ENCODE measurements at regions not wholly inside any gene's neighbourhood (a gene's known extent, or its start where the extent isn't known, plus 50 kb on each side); places are given as distances from the start of the nearest gene placed in this dataset.
A peak's percentile ranks its signal among the peaks of the same experiment; 100 is the strongest.

DNA sequence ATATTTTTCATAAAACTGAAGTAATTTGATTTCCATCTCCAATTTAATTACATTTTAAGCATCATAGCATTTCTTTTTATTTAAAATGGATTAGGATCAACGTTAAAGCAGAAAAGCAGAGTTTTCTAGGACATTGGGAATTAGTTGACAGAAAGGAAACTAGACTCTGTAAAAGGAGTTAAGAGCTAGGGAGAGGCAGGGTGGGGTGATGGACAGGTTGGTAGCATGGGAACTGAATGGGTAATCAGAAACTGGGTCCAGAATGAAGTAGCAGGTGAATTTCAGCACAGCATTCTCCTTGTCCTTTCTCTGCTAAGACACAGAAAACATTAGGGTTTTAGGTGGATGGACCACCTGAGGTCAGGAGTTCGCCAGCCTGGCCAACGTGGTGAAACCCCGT is 97.6 kb downstream of the ANAPC4 start:
- Histone ChIP-seq H3K36me3 (no peaks in the 10 kb centered on the region), H3K27ac (no peak overlapping the region), H3K4me3 (no peak overlapping the region)

DNA sequence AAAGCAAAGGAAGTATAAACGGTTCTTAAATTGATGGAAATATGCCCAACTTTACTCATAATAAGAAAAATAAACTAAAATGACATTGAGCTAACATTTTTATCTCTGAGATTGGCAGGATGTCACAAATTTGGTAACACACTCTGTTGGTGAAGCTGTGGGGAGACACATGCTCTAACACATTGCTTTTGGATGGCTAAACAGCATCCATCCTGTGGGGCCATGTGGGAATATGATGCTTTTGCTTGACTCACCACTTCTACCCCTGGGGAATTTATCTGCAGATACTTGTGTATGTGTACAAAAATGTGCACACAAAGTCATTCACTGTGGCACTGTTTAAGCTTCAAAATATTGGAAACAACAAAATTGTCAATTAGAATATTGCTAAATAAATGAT is 100.2 kb downstream of the ANAPC4 start:
- Histone ChIP-seq H3K36me3 (no peaks in the 10 kb centered on the region), H3K4me3 (no peak overlapping the region), H3K9me3 (replicated peaks) (no peaks in the 10 kb centered on the region), H3K4me1 (replicated peaks) (no peaks in the 10 kb centered on the region), H3K27me3 (replicated peaks) (no peaks in the 10 kb centered on the region), H3K27ac (no peak overlapping the region)
- no peak for DNase-seq (ENCODE audit: low read depth in 1 of 2, low spot score in 2 of 2)

More for the DNA sequence above, 97.6 kb downstream of the ANAPC4 start:
- Histone ChIP-seq H3K4me1 (replicated peaks) (no peaks in the 10 kb centered on the region), H3K9me3 (replicated peaks) (no peaks in the 10 kb centered on the region), H3K27me3 (replicated peaks) (no peaks in the 10 kb centered on the region)
- DNase-seq (ENCODE audit: low read depth in 1 of 2, low spot score in 2 of 2), result no peak

GRCh38 chr4:25481648-25482047 is 104.6 kb downstream of the ANAPC4 start:
- DNase-seq (ENCODE audit: low read depth in 1 of 2, low spot score in 2 of 2), result no peak
- Histone ChIP-seq H3K27me3 (replicated peaks) (no peaks in the 10 kb centered on the region), H3K27ac (no peak overlapping the region), H3K36me3 (no peaks in the 10 kb centered on the region), H3K9me3 (replicated peaks) (no peaks in the 10 kb centered on the region), H3K4me1 (replicated peaks) (no peaks in the 10 kb centered on the region; the same call in 1 of the 2 replicates), H3K4me3 (no peak overlapping the region)

DNA sequence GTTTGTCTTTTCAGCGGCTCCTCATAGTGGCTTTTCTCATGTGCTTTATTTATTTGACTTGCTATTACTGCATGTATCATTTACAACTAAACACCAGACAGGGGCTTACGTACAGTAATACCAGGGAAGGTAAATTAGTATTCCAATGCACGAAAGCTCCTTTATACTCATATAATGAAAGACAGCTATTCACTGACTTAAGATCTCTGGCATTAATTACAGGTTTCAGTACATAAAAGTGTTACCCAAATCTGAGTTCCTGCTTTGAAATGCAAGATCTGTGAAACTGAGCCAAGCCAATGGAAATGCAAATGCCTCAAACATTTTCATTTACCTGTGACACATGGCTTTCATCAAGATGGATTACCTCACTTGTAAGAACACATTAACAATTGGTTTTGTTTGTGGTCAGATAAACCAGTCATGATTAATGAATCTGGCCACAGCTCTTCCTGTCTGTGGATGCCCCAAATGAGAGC is 107.2 kb downstream of the ANAPC4 start:
- Histone ChIP-seq H3K4me1 (replicated peaks) (no peaks in the 10 kb centered on the region; the same call in 1 of the 2 replicates), H3K9me3 (replicated peaks) (no peaks in the 10 kb centered on the region), H3K27ac (no peak overlapping the region), H3K36me3 (no peaks in the 10 kb centered on the region), H3K4me3 (no peak overlapping the region), H3K27me3 (replicated peaks) (no peaks in the 10 kb centered on the region)
- DNase-seq (ENCODE audit: low read depth in 1 of 2, low spot score in 2 of 2), result no peak

DNA sequence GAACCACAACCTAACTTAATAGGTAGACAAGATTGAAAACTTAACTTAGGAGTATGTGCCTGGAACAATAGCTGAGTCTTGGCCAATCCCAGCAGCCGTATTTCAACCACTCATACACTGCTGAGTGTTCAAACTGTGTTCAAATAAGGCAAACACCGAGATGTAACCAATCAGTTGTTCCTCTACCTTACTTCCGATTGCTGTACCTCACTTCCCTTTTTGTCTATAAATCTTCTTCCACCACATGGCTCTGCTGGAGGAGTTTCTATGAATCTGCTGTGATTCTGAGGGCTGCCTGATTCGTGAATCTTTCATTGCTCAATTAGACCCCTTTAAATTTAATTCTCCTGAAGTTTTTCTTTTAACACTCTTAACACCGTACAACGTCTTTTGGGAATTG is 108.0 kb downstream of the ANAPC4 start:
- Histone ChIP-seq H3K9me3 (replicated peaks) (no peaks in the 10 kb centered on the region), H3K27me3 (replicated peaks) (no peaks in the 10 kb centered on the region), H3K4me1 (replicated peaks) (no peaks in the 10 kb centered on the region; the same call in 1 of the 2 replicates), H3K27ac (no peak overlapping the region), H3K4me3 (no peak overlapping the region), H3K36me3 (no peaks in the 10 kb centered on the region)
- no peak for DNase-seq (ENCODE audit: low read depth in 1 of 2, low spot score in 2 of 2)

- Histone ChIP-seq H3K27me3 (replicated peaks) (no peaks in the 10 kb centered on the region), H3K4me1 (replicated peaks) (no peaks in the 10 kb centered on the region; the same call in 1 of the 2 replicates), H3K27ac (no peak overlapping the region), H3K36me3 (no peaks in the 10 kb centered on the region), H3K9me3 (replicated peaks) (no peaks in the 10 kb centered on the region), H3K4me3 (no peak overlapping the region)
- peak in 1 of 2 experiments; percentile 6 for DNase-seq (ENCODE audit: low read depth in 1 of 2, low spot score in 2 of 2)
Observed at GRCh38 chr4:25486171-25486570, 109.1 kb downstream of the ANAPC4 start.

DNA sequence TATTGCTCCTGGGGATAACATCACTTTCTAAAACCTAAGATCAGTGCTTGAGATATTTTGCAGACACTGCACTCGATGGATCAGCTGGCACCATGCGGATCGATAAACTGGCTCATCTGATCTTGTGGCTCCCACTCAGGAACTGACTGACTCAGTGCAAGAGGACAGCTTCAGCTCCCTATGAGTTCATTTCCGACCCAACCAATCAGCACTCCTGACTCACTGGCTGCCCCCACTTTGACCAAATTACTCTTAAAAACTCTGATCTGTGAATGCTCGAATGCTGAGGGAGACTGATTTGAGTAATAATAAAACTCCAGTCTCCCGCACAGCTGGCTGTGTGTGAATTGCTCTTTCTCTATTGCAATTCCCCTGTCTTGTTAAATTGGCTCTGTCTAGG is 110.1 kb downstream of the ANAPC4 start:
- no peaks in the 10 kb centered on the region for H3K9me3 ChIP-seq (replicated peaks)
- H3K27ac ChIP-seq, result no peak overlapping the region
- no peaks in the 10 kb centered on the region for H3K27me3 ChIP-seq (replicated peaks)
- no peak overlapping the region for H3K4me3 ChIP-seq
- H3K36me3 ChIP-seq, result no peaks in the 10 kb centered on the region
- no peaks in the 10 kb centered on the region; the same call in 1 of the 2 replicates for H3K4me1 ChIP-seq (replicated peaks)
- no peak for DNase-seq (ENCODE audit: low read depth in 1 of 2, low spot score in 2 of 2)

DNA sequence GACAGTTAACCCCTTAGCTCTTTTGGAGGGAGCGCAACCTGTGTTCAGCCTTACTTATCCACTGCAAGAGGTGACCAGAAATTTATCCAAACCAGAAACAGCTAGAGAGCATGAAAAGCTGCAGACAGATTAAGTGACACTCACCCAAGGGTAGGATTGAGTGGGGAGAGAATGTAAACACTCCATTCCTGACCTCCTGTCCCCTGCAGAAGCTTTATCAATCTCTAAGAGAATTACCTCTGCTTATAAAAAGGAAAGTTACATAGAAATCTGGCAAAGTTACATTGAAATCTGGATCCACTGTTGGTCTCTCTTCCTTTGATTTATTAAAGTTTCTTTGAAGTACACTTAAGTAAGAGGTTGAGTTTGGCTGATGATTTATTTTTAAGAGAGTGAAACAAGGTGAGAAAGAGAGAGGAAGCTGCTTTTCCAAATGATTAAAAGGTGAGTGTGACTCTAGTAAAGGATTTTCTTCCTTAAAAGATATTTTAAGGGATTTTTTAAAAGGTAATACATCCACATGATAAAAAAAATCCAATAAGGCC is 112.3 kb downstream of the ANAPC4 start:
- DNase-seq (ENCODE audit: low read depth in 1 of 2, low spot score in 2 of 2), result no peak
- H3K27me3 ChIP-seq (replicated peaks), result no peaks in the 10 kb centered on the region
- H3K4me1 ChIP-seq (replicated peaks), result no peaks in the 10 kb centered on the region; the same call in 1 of the 2 replicates
- no peak overlapping the region for H3K27ac ChIP-seq
- no peaks in the 10 kb centered on the region for H3K9me3 ChIP-seq (replicated peaks)
- H3K36me3 ChIP-seq, result no peaks in the 10 kb centered on the region
- H3K4me3 ChIP-seq, result no peak overlapping the region

- no peak for DNase-seq (ENCODE audit: low read depth in 1 of 2, low spot score in 2 of 2)
- Histone ChIP-seq H3K27me3 (replicated peaks) (no peaks in the 10 kb centered on the region), H3K4me1 (replicated peaks) (no peaks in the 10 kb centered on the region), H3K36me3 (no peaks in the 10 kb centered on the region), H3K9me3 (replicated peaks) (no peaks in the 10 kb centered on the region), H3K27ac (no peak overlapping the region), H3K4me3 (no peak overlapping the region)
Observed at GRCh38 chr4:25493466-25493865, 116.4 kb downstream of the ANAPC4 start.

DNA sequence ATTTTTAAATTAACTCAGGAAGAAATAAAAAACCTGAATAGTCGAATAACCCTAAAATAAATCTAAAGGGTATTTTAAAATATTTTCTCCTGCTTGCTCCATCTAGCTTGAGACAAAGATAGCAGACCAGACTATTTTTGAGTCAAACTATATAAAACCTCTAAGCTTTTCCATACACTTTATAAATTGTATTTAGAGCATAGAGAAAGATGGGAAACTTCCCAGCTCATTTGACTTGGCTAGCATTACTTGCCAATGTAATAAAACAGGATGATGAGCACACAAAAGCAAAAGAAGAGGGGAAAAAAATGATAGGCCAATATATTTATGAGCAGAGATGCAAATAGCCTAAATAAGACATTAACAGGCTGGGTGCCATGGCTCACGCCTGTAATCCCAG is 117.1 kb downstream of the ANAPC4 start:
- no peaks in the 10 kb centered on the region for H3K27me3 ChIP-seq (replicated peaks)
- H3K27ac ChIP-seq, result no peak overlapping the region
- no peaks in the 10 kb centered on the region for H3K36me3 ChIP-seq
- H3K4me3 ChIP-seq, result no peak overlapping the region
- no peaks in the 10 kb centered on the region for H3K4me1 ChIP-seq (replicated peaks)
- no peak for DNase-seq (ENCODE audit: low read depth in 1 of 2, low spot score in 2 of 2)
- H3K9me3 ChIP-seq (replicated peaks), result no peaks in the 10 kb centered on the region

- Histone ChIP-seq H3K4me3 (no peak overlapping the region), H3K4me1 (replicated peaks) (no peaks in the 10 kb centered on the region), H3K27ac (no peak overlapping the region), H3K9me3 (replicated peaks) (no peaks in the 10 kb centered on the region), H3K27me3 (replicated peaks) (no peaks in the 10 kb centered on the region), H3K36me3 (no peaks in the 10 kb centered on the region)
- no peak for DNase-seq (ENCODE audit: low read depth in 1 of 2, low spot score in 2 of 2)
Observed at GRCh38 chr4:25500626-25501316, 123.7 kb downstream of the ANAPC4 start.

DNA sequence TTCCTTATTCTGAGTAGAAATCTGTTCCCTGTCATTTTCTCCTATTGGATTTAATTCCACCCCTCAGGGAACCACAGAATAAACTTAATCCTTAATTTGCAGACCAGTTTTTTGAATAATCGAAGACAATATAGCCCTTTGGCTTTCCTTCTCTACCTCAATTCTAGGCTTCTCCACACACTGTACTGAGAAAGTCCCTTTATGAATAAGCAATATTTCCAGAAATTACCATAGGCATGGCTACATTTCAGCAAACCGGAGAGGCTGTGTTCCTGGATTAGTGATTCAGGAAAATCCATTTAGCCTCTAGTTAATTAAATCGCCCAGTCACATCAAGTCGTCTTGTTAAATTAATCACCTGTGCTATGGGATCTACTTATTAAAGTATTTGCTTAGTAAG is 125.1 kb downstream of the ANAPC4 start:
- no peaks in the 10 kb centered on the region for H3K9me3 ChIP-seq (replicated peaks)
- no peak overlapping the region for H3K27ac ChIP-seq
- no peak for DNase-seq (ENCODE audit: low read depth in 1 of 2, low spot score in 2 of 2)
- H3K27me3 ChIP-seq (replicated peaks), result no peaks in the 10 kb centered on the region
- H3K4me3 ChIP-seq, result no peak overlapping the region
- H3K36me3 ChIP-seq, result no peaks in the 10 kb centered on the region
- H3K4me1 ChIP-seq (replicated peaks), result no peaks in the 10 kb centered on the region

DNA sequence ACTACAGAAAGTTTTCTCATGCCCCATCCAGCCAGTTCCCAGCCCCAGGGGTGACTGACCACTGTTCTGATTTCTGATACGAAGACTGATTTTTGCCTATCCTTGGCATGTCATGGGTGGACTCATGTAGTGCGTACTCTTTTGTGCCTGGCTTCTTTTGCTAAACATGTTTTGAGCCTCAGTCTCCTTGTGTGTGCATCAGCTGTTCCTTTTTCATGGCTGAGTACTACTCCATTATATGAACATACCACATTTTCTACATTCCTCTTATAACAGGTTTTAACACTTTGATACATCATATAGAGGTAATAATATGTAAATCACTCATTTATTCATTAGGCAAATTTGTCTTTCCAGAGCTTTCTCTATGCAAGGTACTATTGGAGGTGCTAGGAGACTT is 126.7 kb downstream of the ANAPC4 start:
- Histone ChIP-seq H3K9me3 (replicated peaks) (no peaks in the 10 kb centered on the region), H3K36me3 (no peaks in the 10 kb centered on the region), H3K27me3 (replicated peaks) (no peaks in the 10 kb centered on the region), H3K4me1 (replicated peaks) (no peaks in the 10 kb centered on the region), H3K27ac (no peak overlapping the region), H3K4me3 (no peak overlapping the region)
- DNase-seq (ENCODE audit: low read depth in 1 of 2, low spot score in 2 of 2), result no peak

- no peak overlapping the region for H3K27ac ChIP-seq
Observed at GRCh38 chr4:25504932-25505636, 128.0 kb downstream of the ANAPC4 start.

More at GRCh38 chr4:25504932-25505636, 128.0 kb downstream of the ANAPC4 start:
- H3K27me3 ChIP-seq (replicated peaks), result no peaks in the 10 kb centered on the region
- no peak for DNase-seq (ENCODE audit: low read depth in 1 of 2, low spot score in 2 of 2)
- H3K36me3 ChIP-seq, result no peaks in the 10 kb centered on the region
- H3K4me1 ChIP-seq (replicated peaks), result no peaks in the 10 kb centered on the region
- H3K9me3 ChIP-seq (replicated peaks), result no peaks in the 10 kb centered on the region
- no peak overlapping the region for H3K4me3 ChIP-seq
